Mesenchymal stem cell (in vitro differentiated cells and primary cell): ENCODE measurements at regions not wholly inside any gene's neighbourhood (a gene's known extent, or its start where the extent isn't known, plus 50 kb on each side); places are given as distances from the start of the nearest gene placed in this dataset.

Experiments used
- DNase-seq: peaks from one replicate; pipeline ENCODE4 v3.0.0-alpha.2; 2013
- H2AFZ ChIP-seq: one replicate; pipeline ENCODE4 v1.6.1; 2013; ENCODE audit warnings: low read depth, mild to moderate bottlenecking, control low read depth, inconsistent platforms, low read length, moderate library complexity
- H2AK5ac ChIP-seq: 2 replicates; pipeline ENCODE4 v1.6.1; 2013; ENCODE audit warnings: low read length, moderate library complexity, mild to moderate bottlenecking, inconsistent platforms; ENCODE audit not compliant: severe bottlenecking
- H2BK120ac ChIP-seq: one replicate; pipeline ENCODE4 v1.6.1; 2013; ENCODE audit warnings: low read depth, mild to moderate bottlenecking, inconsistent platforms, low read length, moderate library complexity
- H2BK12ac ChIP-seq, 2 experiments: one replicate each; pipeline ENCODE4 v1.6.1; 2013; ENCODE audit warnings: inconsistent platforms in 2 of 2, low read length in 2 of 2, mild to moderate bottlenecking in 2 of 2, moderate library complexity in 2 of 2, control low read depth in 1 of 2
- H2BK15ac ChIP-seq: one replicate; pipeline ENCODE4 v1.6.1; 2013; ENCODE audit warnings: mild to moderate bottlenecking, low read depth, inconsistent platforms; ENCODE audit not compliant: poor library complexity, severe bottlenecking
- H2BK5ac ChIP-seq: 2 replicates; pipeline ENCODE4 v1.6.1; 2013; ENCODE audit warnings: low read depth, mild to moderate bottlenecking, low read length, control low read depth, inconsistent platforms; ENCODE audit not compliant: poor library complexity, severe bottlenecking
- H3K14ac ChIP-seq, 2 experiments: one replicate each; pipeline ENCODE4 v1.6.1; 2013; ENCODE audit warnings: inconsistent platforms in 2 of 2, low read length in 2 of 2, control low read depth in 1 of 2, mild to moderate bottlenecking in 1 of 2, moderate library complexity in 1 of 2
- H3K18ac ChIP-seq, 2 experiments: one replicate each; pipeline ENCODE4 v1.6.1; 2013; ENCODE audit warnings: inconsistent platforms in 2 of 2, low read length in 2 of 2, control low read depth in 1 of 2, low read depth in 1 of 2, mild to moderate bottlenecking in 1 of 2
- H3K23ac ChIP-seq, 2 experiments: one replicate each; pipeline ENCODE4 v1.6.1; 2013; ENCODE audit warnings: inconsistent platforms in 2 of 2, low read length in 2 of 2, mild to moderate bottlenecking in 2 of 2, moderate library complexity in 2 of 2, control low read depth in 1 of 2
- H3K27ac ChIP-seq: 2 replicates; pipeline ENCODE4 v1.5.1; 2013; ENCODE audit warnings: mild to moderate bottlenecking, moderate library complexity, low read length, control low read depth, inconsistent platforms; ENCODE audit not compliant: poor library complexity, severe bottlenecking
- H3K27me3 ChIP-seq, 2 experiments: 2 replicates each; pipeline versions ENCODE4 v1.6.1 to v1.7.0; 2013; ENCODE audit warnings: low read length in 2 of 2, mild to moderate bottlenecking in 2 of 2, moderate library complexity in 2 of 2, control low read depth in 1 of 2, inconsistent platforms in 1 of 2; ENCODE audit not compliant: control insufficient read depth in 1 of 2, insufficient read depth in 1 of 2
- H3K36me3 ChIP-seq, 2 experiments: 2 replicates each; pipeline versions ENCODE4 v1.6.1 to v1.7.0; 2013; ENCODE audit warnings: low read length in 2 of 2, control low read depth in 1 of 2, inconsistent platforms in 1 of 2, low read depth in 1 of 2, mild to moderate bottlenecking in 1 of 2; ENCODE audit not compliant: insufficient read depth in 2 of 2, control insufficient read depth in 1 of 2
- H3K4ac ChIP-seq, 2 experiments: one replicate each; pipeline ENCODE4 v1.6.1; 2013; ENCODE audit warnings: inconsistent platforms in 2 of 2, low read length in 2 of 2, mild to moderate bottlenecking in 2 of 2, moderate library complexity in 2 of 2, control low read depth in 1 of 2, low read depth in 1 of 2
- H3K4me1 ChIP-seq: 2 replicates; pipeline ENCODE4 v1.6.1; 2013; ENCODE audit warnings: low read depth, low read length, control low read depth; ENCODE audit not compliant: control insufficient read depth, insufficient read depth
- H3K4me2 ChIP-seq: 2 replicates; pipeline ENCODE4 v1.6.1; 2013; ENCODE audit warnings: low read length, mild to moderate bottlenecking, inconsistent platforms; ENCODE audit not compliant: poor library complexity, severe bottlenecking
- H3K4me3 ChIP-seq, 2 experiments: 2 replicates each; pipeline versions ENCODE4 v1.5.1 to v1.7.0; 2013; ENCODE audit warnings: low read length in 2 of 2, mild to moderate bottlenecking in 2 of 2, control low read depth in 1 of 2, low read depth in 1 of 2; ENCODE audit not compliant: insufficient read depth in 1 of 2
- H3K79me1 ChIP-seq: replicated peaks from 2 replicates; pipeline ENCODE4 v1.6.1; 2013; ENCODE audit warnings: mild to moderate bottlenecking, control low read depth, low read length, inconsistent platforms; ENCODE audit not compliant: poor library complexity, severe bottlenecking
- H3K9ac ChIP-seq: 2 replicates; pipeline ENCODE4 v1.7.0; 2013; ENCODE audit warnings: mild to moderate bottlenecking, low read length, moderate library complexity
- H3K9me3 ChIP-seq: 2 replicates; pipeline ENCODE4 v1.7.0; 2013; ENCODE audit warnings: mild to moderate bottlenecking, low read length; ENCODE audit not compliant: control insufficient read depth
- H4K8ac ChIP-seq: one replicate; pipeline ENCODE4 v1.6.1; 2013; ENCODE audit warnings: inconsistent platforms, mild to moderate bottlenecking, low read length, moderate library complexity
- H4K91ac ChIP-seq: one replicate; pipeline ENCODE4 v1.6.1; 2013; ENCODE audit warnings: mild to moderate bottlenecking, low read length, inconsistent platforms
- WGBS: methylation state at CpG from one replicate; pipeline ENCODE4 v1.1.7; 2013; ENCODE audit warnings: mixed read lengths; 5-methylcytosine and 5-hydroxymethylcytosine counted together

DNA sequence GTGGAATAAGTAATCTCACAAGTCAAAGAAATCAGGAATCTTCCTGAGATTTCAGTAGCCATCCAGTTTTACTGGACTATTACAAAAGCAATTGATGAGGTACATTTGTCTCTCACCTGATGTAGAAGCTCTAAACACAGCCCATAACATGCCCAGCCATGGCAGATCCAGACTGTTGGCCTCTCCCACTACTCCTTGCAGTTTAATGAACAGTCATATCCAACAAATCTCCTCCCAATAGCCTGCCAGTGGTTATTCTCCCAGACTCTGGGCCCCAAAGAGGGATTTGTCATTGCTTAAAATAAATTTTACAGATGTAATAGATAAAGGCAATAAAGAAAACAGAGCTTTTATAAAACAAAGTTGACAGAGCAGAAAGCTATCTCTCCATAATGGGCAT lies 80.8 kb downstream of the ZNF608 start:
- no peak overlapping the region for H3K14ac ChIP-seq
- H2BK5ac ChIP-seq, result no peak overlapping the region
- H3K18ac ChIP-seq, result no peak overlapping the region
- no peak overlapping the region for H2BK120ac ChIP-seq
- no peaks in the 10 kb centered on the region for H3K27me3 ChIP-seq
- no peak overlapping the region for H4K91ac ChIP-seq
- DNase-seq, result no peak
- no peaks in the 10 kb centered on the region for H3K36me3 ChIP-seq
- peaks cover 8% of the 10 kb centered on the region for H3K79me1 ChIP-seq
- H2AFZ ChIP-seq, result no peak overlapping the region
- H3K4me2 ChIP-seq, result no peak overlapping the region
- no peak overlapping the region for H3K9ac ChIP-seq
- H2BK15ac ChIP-seq, result no peak overlapping the region
- no peaks in the 10 kb centered on the region for H3K9me3 ChIP-seq
- peaks cover 11% of the 10 kb centered on the region for H3K4me1 ChIP-seq
- no peak overlapping the region for H3K4me3 ChIP-seq
- no peak overlapping the region for H3K27ac ChIP-seq
- H3K23ac ChIP-seq, result no peak overlapping the region
- no peak overlapping the region for H4K8ac ChIP-seq
- no peak overlapping the region for H2BK12ac ChIP-seq
- H3K4ac ChIP-seq, result no peak overlapping the region
- H2AK5ac ChIP-seq, result no peak overlapping the region

DNA sequence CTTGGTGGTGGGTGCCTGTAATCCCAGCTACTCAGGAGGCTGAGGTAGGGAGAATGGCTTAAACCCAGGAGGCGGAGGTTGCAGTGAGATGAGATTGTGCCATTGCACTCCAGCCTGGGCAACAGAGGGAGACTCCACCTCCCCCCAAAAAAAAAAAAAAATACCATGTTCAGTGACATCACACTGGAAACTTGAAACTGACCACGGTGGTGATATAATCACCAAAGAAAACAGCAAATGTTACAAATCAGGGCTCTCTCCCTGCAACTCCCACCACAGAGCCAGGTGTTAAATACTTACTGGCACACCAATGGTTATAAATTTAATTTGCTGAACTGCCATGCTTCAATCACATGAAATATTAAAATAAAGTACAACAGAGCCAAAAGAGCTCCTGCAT lies 81.4 kb downstream of the ZNF608 start:
- no peak overlapping the region for H2BK15ac ChIP-seq
- H2BK5ac ChIP-seq, result no peak overlapping the region
- H4K8ac ChIP-seq, result no peak overlapping the region
- no peak overlapping the region for H3K9ac ChIP-seq
- H3K79me1 ChIP-seq, result peaks cover 8% of the 10 kb centered on the region
- no peaks in the 10 kb centered on the region for H3K36me3 ChIP-seq
- H3K23ac ChIP-seq, result no peak overlapping the region
- H3K18ac ChIP-seq, result no peak overlapping the region
- no peak for DNase-seq
- no peaks in the 10 kb centered on the region for H3K27me3 ChIP-seq
- H3K14ac ChIP-seq, result no peak overlapping the region
- H3K9me3 ChIP-seq, result no peaks in the 10 kb centered on the region
- H3K4me3 ChIP-seq, result no peak overlapping the region
- H3K27ac ChIP-seq, result no peak overlapping the region
- H2BK120ac ChIP-seq, result no peak overlapping the region
- H3K4me1 ChIP-seq, result peaks cover 11% of the 10 kb centered on the region
- 78% methylated on average over 2 of the region's 2 CpGs for WGBS
- no peak overlapping the region for H2BK12ac ChIP-seq
- no peak overlapping the region for H4K91ac ChIP-seq
- no peak overlapping the region for H3K4me2 ChIP-seq
- H3K4ac ChIP-seq, result no peak overlapping the region
- no peak overlapping the region for H2AFZ ChIP-seq
- no peak overlapping the region for H2AK5ac ChIP-seq

DNA sequence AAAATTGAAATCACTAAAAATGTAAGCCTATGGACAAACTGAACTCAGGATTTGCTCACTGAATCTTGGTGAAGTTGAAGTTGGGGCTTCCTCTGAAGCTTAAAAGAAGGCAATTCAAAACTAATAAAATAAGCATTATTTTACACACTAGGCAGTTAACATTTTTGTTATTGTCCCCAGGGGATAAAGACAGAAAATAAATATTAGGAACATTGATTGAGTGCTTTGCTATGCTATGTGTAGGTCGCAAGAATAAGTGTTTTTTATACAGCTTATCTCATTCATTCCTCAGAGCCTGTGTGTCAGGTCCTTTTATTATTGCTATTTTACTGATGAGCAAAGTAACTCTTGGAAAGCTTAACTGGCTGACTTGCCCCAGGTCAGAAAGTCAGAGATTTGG lies 82.2 kb downstream of the ZNF608 start:
- Histone ChIP-seq H2BK5ac (no peak overlapping the region), H3K27ac (no peak overlapping the region), H2AFZ (no peak overlapping the region), H3K4me2 (no peak overlapping the region), H2BK15ac (no peak overlapping the region), H3K79me1 (peaks cover 6% of the 10 kb centered on the region), H3K4me1 (peaks cover 10% of the 10 kb centered on the region), H2AK5ac (no peak overlapping the region), H4K91ac (no peak overlapping the region), H3K4ac (no peak overlapping the region), H2BK120ac (no peak overlapping the region), H3K18ac (no peak overlapping the region), H2BK12ac (no peak overlapping the region), H3K14ac (no peak overlapping the region), H3K4me3 (no peak overlapping the region), H3K27me3 (no peaks in the 10 kb centered on the region), H4K8ac (no peak overlapping the region), H3K23ac (no peak overlapping the region), H3K9me3 (no peaks in the 10 kb centered on the region), H3K36me3 (no peaks in the 10 kb centered on the region), H3K9ac (no peak overlapping the region)
- 67% methylated on average over 1 of the region's 1 CpG for WGBS
- DNase-seq, result no peak

DNA sequence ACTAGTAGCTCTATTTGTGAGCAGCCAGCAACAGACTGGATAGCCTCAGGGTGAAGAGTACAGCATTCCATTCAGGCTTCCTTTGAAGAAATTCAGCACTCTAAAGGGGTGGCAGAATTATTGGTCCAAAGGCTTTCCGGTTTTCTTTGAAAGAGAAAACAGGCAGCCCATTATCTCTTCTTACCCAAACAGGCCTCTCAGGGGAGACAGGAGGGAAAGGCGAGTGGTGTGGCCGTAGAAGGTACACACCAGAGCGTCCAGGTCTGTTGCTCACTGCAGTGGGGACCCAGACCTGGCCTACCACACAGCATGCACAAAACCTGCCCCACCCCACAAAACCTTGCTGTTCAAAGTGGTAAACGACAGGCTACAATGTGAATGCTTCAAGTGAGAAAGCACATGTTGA lies 83.3 kb downstream of the ZNF608 start:
- Histone ChIP-seq H3K9me3 (no peaks in the 10 kb centered on the region), H2BK120ac (peak overlapping the region; percentile 88), H3K36me3 (no peaks in the 10 kb centered on the region), H2AFZ (no peak overlapping the region), H3K14ac (peak overlapping the region in 1 of 2 experiments; percentile 90), H2BK15ac (no peak overlapping the region), H3K4ac (peak overlapping the region in 1 of 2 experiments; percentile 60), H4K8ac (peak overlapping the region; percentile 81), H3K18ac (peak overlapping the region; percentile 92 to 96), H3K4me3 (no peak overlapping the region), H3K79me1 (peaks cover 4% of the 10 kb centered on the region), H3K9ac (no peak overlapping the region), H2BK12ac (peak overlapping the region; percentile 91 to 95), H3K4me1 (peaks cover 9% of the 10 kb centered on the region), H2BK5ac (no peak overlapping the region), H4K91ac (peak overlapping the region; percentile 82), H3K27ac (peak overlapping the region; percentile 91), H3K23ac (peak overlapping the region in 1 of 2 experiments; percentile 94), H2AK5ac (peak overlapping the region; percentile 97), H3K4me2 (no peak overlapping the region), H3K27me3 (no peaks in the 10 kb centered on the region)
- WGBS, result 38% methylated on average over 4 of the region's 5 CpGs
- peak; percentile 51 for DNase-seq
